Keratinocyte (primary cell): ENCODE measurements at regions not wholly inside any gene's neighbourhood (a gene's known extent, or its start where the extent isn't known, plus 50 kb on each side); places are given as distances from the start of the nearest gene placed in this dataset.

Experiments used
- EZH2 ChIP-seq: IDR thresholded peaks from one replicate; pipeline ENCODE4 v1.6.1; 2012; ENCODE audit warnings: inconsistent platforms, mild to moderate bottlenecking, low read length, moderate library complexity
- TF ChIP-seq, protein P1 (sequence below), 3 experiments: IDR thresholded peaks in 1 of 3; conservative IDR thresholded peaks in 1 of 3; optimal IDR thresholded peaks in 1 of 3; 2 replicates in 2 of 3; 3 replicates in 1 of 3; pipeline versions ENCODE3 to v1.5.1; 2011; ENCODE audit warnings: low read length in 3 of 3, mild to moderate bottlenecking in 3 of 3, moderate library complexity in 2 of 3, control low read depth in 1 of 3, inconsistent platforms in 1 of 3; ENCODE audit not compliant: insufficient read depth in 2 of 3; ENCODE audit errors: extremely low read depth in 1 of 3

GRCh38 chr6:56335726-56336125 lies 88.3 kb upstream of the COL21A1 start:
- TF ChIP-seq, protein P1, sequence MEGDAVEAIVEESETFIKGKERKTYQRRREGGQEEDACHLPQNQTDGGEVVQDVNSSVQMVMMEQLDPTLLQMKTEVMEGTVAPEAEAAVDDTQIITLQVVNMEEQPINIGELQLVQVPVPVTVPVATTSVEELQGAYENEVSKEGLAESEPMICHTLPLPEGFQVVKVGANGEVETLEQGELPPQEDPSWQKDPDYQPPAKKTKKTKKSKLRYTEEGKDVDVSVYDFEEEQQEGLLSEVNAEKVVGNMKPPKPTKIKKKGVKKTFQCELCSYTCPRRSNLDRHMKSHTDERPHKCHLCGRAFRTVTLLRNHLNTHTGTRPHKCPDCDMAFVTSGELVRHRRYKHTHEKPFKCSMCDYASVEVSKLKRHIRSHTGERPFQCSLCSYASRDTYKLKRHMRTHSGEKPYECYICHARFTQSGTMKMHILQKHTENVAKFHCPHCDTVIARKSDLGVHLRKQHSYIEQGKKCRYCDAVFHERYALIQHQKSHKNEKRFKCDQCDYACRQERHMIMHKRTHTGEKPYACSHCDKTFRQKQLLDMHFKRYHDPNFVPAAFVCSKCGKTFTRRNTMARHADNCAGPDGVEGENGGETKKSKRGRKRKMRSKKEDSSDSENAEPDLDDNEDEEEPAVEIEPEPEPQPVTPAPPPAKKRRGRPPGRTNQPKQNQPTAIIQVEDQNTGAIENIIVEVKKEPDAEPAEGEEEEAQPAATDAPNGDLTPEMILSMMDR (optimal IDR thresholded peaks at IDR 0.05 in 1 of 3, IDR thresholded peaks at IDR 0.05 in 1 of 3, conservative IDR thresholded peaks at IDR 0.05 in 1 of 3; ENCODE audit: extremely low read depth in 1 of 3, insufficient read depth in 2 of 3, low read length in 3 of 3), result no peak
- TF ChIP-seq EZH2, result no peak
